RWPE1 (cell line): ENCODE measurements at regions not wholly inside any gene's neighbourhood (a gene's known extent, or its start where the extent isn't known, plus 50 kb on each side); places are given as distances from the start of the nearest gene placed in this dataset.

Experiments used
- CTCF ChIA-PET: fragments of 350-600 bp; sonication (Branson Sonifier 250); formaldehyde crosslinking; extraction: SDS; loops from one replicate; lab custom pipeline; 2021; lab: Yijun Ruan, JAX
- POLR2A ChIA-PET: fragments of 400-600 bp; formaldehyde crosslinking; extraction: SDS; loops from one replicate; lab custom pipeline; 2020; ENCODE audit warnings: antibody characterized with exemption; ENCODE audit not compliant: low non-redundant PET; lab: Yijun Ruan, JAX
- DNase-seq: peaks from one replicate; pipeline ENCODE4 v3.0.0; 2012; ENCODE audit warnings: low spot score
- H3K27ac ChIP-seq: fragments of 450-650 bp; 2 replicates; pipeline ENCODE4 v1.5.1; 2017
- CTCF ChIP-seq: fragments of 450-650 bp; conservative IDR thresholded peaks from 2 replicates; pipeline ENCODE4 v1.5.1; 2017; ENCODE audit warnings: low read depth, mild to moderate bottlenecking

- DNase-seq: no peak
- ChIA-PET CTCF (no interaction called here), POLR2A (no interaction called here)
- H3K27ac ChIP-seq: no peak overlapping the region
- no peak for TF ChIP-seq CTCF
Observed at GRCh38 chr2:6667326-6667725, 198.4 kb downstream of the CMPK2 start.

DNA sequence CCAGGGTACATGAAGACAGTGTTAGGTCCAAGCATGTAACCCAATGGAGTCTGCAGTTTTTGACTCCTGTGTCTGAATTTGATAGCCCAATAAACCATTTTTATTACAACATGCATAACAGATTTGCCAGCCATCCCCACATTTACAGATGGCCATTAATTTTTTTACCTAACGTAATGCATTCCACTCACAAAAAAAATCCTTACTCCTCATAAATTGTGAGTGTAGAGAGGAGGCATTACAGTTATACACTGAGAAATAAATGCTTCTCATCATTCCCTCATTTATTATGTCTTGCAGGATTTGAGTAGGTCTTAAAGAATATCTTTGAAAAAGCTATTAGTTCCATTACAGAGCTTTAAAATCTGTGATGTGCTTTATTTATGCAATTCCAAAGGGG, 193.8 kb downstream of the CMPK2 start:
- no peak for TF ChIP-seq CTCF
- no peak for DNase-seq
- CTCF ChIA-PET: no interaction called here
- POLR2A ChIA-PET: no interaction called here
- no peak overlapping the region for H3K27ac ChIP-seq

- TF ChIP-seq CTCF: no peak
- DNase-seq: no peak
- ChIA-PET POLR2A (no interaction called here), CTCF (no interaction called here)
- no peak overlapping the region for H3K27ac ChIP-seq
Observed at GRCh38 chr2:6674381-6674780, 191.3 kb downstream of the CMPK2 start.

- ChIA-PET POLR2A (no interaction called here), CTCF (no interaction called here)
- TF ChIP-seq CTCF: no peak
Observed at GRCh38 chr2:6675791-6676190, 189.9 kb downstream of the CMPK2 start.

GRCh38 chr2:6676241-6676640, 189.5 kb downstream of the CMPK2 start:
- POLR2A ChIA-PET: no interaction called here
- CTCF ChIA-PET: no interaction called here
- no peak for TF ChIP-seq CTCF
- no peak for DNase-seq
- no peak overlapping the region for H3K27ac ChIP-seq

More at GRCh38 chr2:6675791-6676190, 189.9 kb downstream of the CMPK2 start:
- DNase-seq: no peak
- H3K27ac ChIP-seq: no peak overlapping the region

GRCh38 chr2:6676776-6677175, 188.9 kb downstream of the CMPK2 start:
- no peak overlapping the region for H3K27ac ChIP-seq
- DNase-seq: no peak
- TF ChIP-seq CTCF: no peak
- ChIA-PET POLR2A (no interaction called here), CTCF (no interaction called here)

- no peak for TF ChIP-seq CTCF
- ChIA-PET POLR2A (no interaction called here), CTCF (no interaction called here)
- no peak overlapping the region for H3K27ac ChIP-seq
- DNase-seq: no peak
Observed at GRCh38 chr2:6679471-6679870, 186.2 kb downstream of the CMPK2 start.
